ENCODE measurements at regions not wholly inside any gene's neighbourhood (a gene's known extent, or its start where the extent isn't known, plus 50 kb on each side); places are given as distances from the start of the nearest gene placed in this dataset.

DNA sequence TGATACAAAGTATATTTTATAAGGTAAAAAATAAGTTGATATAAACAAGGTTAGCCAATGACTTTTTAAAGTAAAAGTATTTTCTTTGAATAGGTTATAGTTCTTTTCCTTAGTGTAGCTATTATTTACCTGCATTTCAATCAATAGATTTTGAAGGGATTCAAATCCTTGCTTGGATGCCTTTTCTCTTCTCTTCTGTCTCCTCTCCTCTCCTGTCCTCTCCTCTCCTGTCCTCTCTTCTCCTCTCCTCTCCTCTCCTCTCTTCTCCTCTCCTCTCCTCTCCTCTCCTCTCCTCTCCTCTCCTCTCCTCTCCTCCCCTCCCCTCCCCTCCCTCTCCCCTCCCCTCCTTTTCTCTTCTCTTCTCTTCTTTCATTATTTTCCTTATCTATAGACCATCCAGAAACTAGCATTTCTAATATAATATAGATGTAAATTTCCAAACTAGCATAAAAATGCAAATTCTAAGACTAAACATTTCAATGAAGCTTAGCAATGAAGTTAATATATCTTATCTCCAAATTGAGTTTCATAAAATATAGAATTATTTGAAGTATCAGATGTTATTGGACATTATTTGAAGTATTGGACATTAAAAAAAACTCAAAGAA, 60.5 kb upstream of the PRKCQ start:
- no peak for DNase-seq (ENCODE audit: low read depth)

DNA sequence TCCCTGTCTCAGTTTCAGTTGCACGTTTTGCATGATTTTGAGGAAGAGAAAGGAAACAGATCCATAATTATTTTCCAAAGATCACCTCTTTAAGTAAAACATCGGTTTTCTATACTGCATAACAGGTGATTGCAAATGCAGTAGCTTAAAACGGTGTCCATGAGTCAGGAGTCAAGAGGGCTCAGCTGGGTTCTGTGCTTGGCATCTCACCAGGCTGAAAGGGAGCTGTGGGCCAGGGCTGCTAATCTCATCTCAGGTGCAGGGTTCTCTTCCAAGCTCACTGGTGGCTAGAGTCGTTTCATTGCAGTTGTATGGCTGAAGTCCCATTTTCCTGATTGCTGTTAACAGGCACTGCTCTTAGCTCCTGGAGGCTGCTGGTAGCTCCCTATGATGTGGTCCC, 57.0 kb upstream of the PRKCQ start:
- no peak for DNase-seq (ENCODE audit: low read depth)

DNA sequence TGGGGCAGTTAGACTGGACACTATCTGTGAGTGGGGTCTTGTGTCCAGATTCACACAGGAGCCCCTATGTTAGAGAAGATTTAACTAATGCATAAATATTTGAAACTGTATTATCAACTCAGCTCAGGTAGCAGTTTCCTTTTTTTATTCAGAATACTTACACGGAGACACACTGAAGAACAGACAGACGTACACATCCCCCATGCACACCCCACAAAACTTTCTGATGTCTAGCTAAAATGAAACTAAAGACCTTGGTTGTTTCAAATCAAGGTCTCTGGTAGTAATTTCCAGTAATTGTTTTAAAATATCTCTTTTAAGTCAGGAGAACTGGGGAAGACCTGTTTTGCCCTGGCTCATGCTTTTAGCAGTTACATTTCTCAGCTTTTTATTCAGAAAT, 55.7 kb upstream of the PRKCQ start:
- no peak for DNase-seq (ENCODE audit: low read depth)

Data from stimulated activated CD8-positive, alpha-beta memory T cell treated with anti-CD3 and anti-CD28 coated beads, Interleukin-4, amount 100 ng/mL, for 24 hours (primary cell).